ENCODE measurements at regions not wholly inside any gene's neighbourhood (a gene's known extent, or its start where the extent isn't known, plus 50 kb on each side); places are given as distances from the start of the nearest gene placed in this dataset.

DNA sequence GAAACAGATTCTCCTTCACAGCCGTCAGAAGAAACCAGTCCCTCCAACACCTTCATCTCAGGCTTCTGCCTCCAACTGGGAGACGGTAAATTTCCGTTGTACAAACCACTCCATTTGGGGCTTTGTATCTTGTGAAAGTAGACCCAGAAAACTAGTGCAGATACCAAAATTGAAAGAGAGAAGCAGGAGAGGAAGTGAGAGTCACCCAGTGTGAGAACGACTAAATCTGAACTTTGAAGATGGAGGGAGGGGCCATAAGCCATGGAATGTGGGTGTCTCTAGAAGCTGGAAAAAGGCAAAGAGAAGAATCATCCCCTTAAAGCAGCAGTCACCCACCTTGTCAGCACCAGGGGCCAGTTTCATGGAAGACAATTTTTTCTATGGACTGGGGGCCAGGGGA lies 88.3 kb upstream of the LRATD1 start:
- H3K9me3 ChIP-seq (ENCODE audit: control insufficient read depth, low read depth, low read length) = no peaks in the 10 kb centered on the region
- DNase-seq (ENCODE audit: low read depth, low spot score) (no peak), FAIRE-seq (no peak)
- no peak overlapping the region for H3K4me2 ChIP-seq (ENCODE audit: control insufficient read depth, extremely low read depth, insufficient read depth, low read depth, low read length)
- no peak overlapping the region for H3K4me3 ChIP-seq (ENCODE audit: control insufficient read depth in 2 of 3, extremely low read depth in 1 of 3, insufficient read depth in 2 of 3, low read depth in 1 of 3, low read length in 3 of 3)
- H3K79me2 ChIP-seq (ENCODE audit: control insufficient read depth, insufficient read depth, low read length) = no peaks in the 10 kb centered on the region
- TF ChIP-seq EZH2 (IDR thresholded peaks at IDR 0.05; ENCODE audit: low read length) = no peak
- TF ChIP-seq, protein P1, sequence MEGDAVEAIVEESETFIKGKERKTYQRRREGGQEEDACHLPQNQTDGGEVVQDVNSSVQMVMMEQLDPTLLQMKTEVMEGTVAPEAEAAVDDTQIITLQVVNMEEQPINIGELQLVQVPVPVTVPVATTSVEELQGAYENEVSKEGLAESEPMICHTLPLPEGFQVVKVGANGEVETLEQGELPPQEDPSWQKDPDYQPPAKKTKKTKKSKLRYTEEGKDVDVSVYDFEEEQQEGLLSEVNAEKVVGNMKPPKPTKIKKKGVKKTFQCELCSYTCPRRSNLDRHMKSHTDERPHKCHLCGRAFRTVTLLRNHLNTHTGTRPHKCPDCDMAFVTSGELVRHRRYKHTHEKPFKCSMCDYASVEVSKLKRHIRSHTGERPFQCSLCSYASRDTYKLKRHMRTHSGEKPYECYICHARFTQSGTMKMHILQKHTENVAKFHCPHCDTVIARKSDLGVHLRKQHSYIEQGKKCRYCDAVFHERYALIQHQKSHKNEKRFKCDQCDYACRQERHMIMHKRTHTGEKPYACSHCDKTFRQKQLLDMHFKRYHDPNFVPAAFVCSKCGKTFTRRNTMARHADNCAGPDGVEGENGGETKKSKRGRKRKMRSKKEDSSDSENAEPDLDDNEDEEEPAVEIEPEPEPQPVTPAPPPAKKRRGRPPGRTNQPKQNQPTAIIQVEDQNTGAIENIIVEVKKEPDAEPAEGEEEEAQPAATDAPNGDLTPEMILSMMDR (optimal IDR thresholded peaks at IDR 0.05 in 1 of 3, IDR thresholded peaks at IDR 0.05 in 1 of 3, conservative IDR thresholded peaks at IDR 0.05 in 1 of 3; ENCODE audit: extremely low read depth in 1 of 3, insufficient read depth in 2 of 3, low read length in 3 of 3) = no peak
- H3K9ac ChIP-seq (ENCODE audit: control insufficient read depth, extremely low read depth, insufficient read depth, low read length) = no peak overlapping the region
- no peaks in the 10 kb centered on the region for H3K36me3 ChIP-seq (ENCODE audit: control insufficient read depth in 2 of 2, extremely low read depth in 1 of 2, insufficient read depth in 2 of 2, low read length in 2 of 2)
- H4K20me1 ChIP-seq (ENCODE audit: control insufficient read depth, extremely low read depth, insufficient read depth, low read length) = no peaks in the 10 kb centered on the region
- no peaks in the 10 kb centered on the region for H3K4me1 ChIP-seq (ENCODE audit: control insufficient read depth, extremely low read depth, insufficient read depth, low read length)
- no peak overlapping the region for H2AFZ ChIP-seq (ENCODE audit: control insufficient read depth, low read length)
- H3K27ac ChIP-seq (ENCODE audit: control insufficient read depth, insufficient read depth, low read length) = no peak overlapping the region
- H3K9me1 ChIP-seq (ENCODE audit: control insufficient read depth, extremely low read depth, insufficient read depth, low read length) = no peaks in the 10 kb centered on the region
- dilution Hi-C loops (cut with MboI; ENCODE audit: extremely low pct_ligation_motif_present, low sequenced_read_pairs) = loop anchor here (10.0 kb wide), 1 partner anchor 81 kb away; no protein-coding TSS in a partner anchor
- no peaks in the 10 kb centered on the region for H3K27me3 ChIP-seq (ENCODE audit: control insufficient read depth, extremely low read depth, insufficient read depth, low read length)

DNA sequence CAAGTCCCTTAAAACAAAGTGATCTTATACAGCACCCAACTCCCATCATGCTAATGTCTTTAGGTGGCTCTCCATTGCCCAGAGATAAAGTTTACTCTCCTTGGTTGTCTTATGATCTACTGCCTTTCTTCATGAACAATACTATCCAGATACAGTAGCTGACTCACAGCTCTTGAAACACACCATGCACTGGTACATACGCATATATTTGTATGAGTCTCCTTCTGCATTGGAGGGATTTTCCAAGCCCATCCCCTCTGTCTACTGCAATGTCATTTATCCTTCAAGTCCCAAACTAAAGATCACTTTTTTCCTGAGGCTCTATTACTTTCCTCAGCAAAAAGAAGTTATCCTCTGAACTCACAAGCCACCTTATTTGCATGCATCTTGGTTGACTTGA lies 84.7 kb upstream of the LRATD1 start:
- FAIRE-seq (no peak), DNase-seq (ENCODE audit: low read depth, low spot score) (no peak)
- TF ChIP-seq, protein P1 (optimal IDR thresholded peaks at IDR 0.05 in 1 of 3, IDR thresholded peaks at IDR 0.05 in 1 of 3, conservative IDR thresholded peaks at IDR 0.05 in 1 of 3; ENCODE audit: extremely low read depth in 1 of 3, insufficient read depth in 2 of 3, low read length in 3 of 3) = no peak
- no peak for TF ChIP-seq EZH2 (IDR thresholded peaks at IDR 0.05; ENCODE audit: low read length)
- Histone ChIP-seq H3K4me1 (ENCODE audit: control insufficient read depth, extremely low read depth, insufficient read depth, low read length) (no peaks in the 10 kb centered on the region), H2AFZ (ENCODE audit: control insufficient read depth, low read length) (no peak overlapping the region), H3K4me2 (ENCODE audit: control insufficient read depth, extremely low read depth, insufficient read depth, low read depth, low read length) (no peak overlapping the region), H3K27me3 (ENCODE audit: control insufficient read depth, extremely low read depth, insufficient read depth, low read length) (no peaks in the 10 kb centered on the region), H4K20me1 (ENCODE audit: control insufficient read depth, extremely low read depth, insufficient read depth, low read length) (no peaks in the 10 kb centered on the region), H3K9me1 (ENCODE audit: control insufficient read depth, extremely low read depth, insufficient read depth, low read length) (no peaks in the 10 kb centered on the region), H3K27ac (ENCODE audit: control insufficient read depth, insufficient read depth, low read length) (no peak overlapping the region), H3K9me3 (ENCODE audit: control insufficient read depth, low read depth, low read length) (no peaks in the 10 kb centered on the region), H3K4me3 (ENCODE audit: control insufficient read depth in 2 of 3, extremely low read depth in 1 of 3, insufficient read depth in 2 of 3, low read depth in 1 of 3, low read length in 3 of 3) (no peak overlapping the region), H3K79me2 (ENCODE audit: control insufficient read depth, insufficient read depth, low read length) (no peaks in the 10 kb centered on the region), H3K36me3 (ENCODE audit: control insufficient read depth in 2 of 2, extremely low read depth in 1 of 2, insufficient read depth in 2 of 2, low read length in 2 of 2) (no peaks in the 10 kb centered on the region), H3K9ac (ENCODE audit: control insufficient read depth, extremely low read depth, insufficient read depth, low read length) (no peak overlapping the region)
- dilution Hi-C loops (cut with MboI; ENCODE audit: extremely low pct_ligation_motif_present, low sequenced_read_pairs) = loop anchor here (10.0 kb wide), 1 partner anchor 77 kb away; no protein-coding TSS in a partner anchor
